Coronary artery (tissue), 2 donors: ENCODE measurements at regions not wholly inside any gene's neighbourhood (a gene's known extent, or its start where the extent isn't known, plus 50 kb on each side); places are given as distances from the start of the nearest gene placed in this dataset.

Source experiments
- DNase-seq: peaks from one replicate; pipeline ENCODE4 v3.0.0-alpha.2; 2017; ENCODE audit warnings: low spot score
- H3K27ac ChIP-seq, 2 donors: fragments of 200-600 bp; sonication (generic); one replicate each; pipeline ENCODE4 v1.5.1; 2016 to 2019
- H3K4me3 ChIP-seq: fragments of 200-600 bp; sonication (generic); 2 replicates; pipeline ENCODE4 v1.5.1; 2016; ENCODE audit warnings: mild to moderate bottlenecking, moderate library complexity
- CTCF ChIP-seq: fragments of 200-600 bp; sonication (generic); IDR thresholded peaks from one replicate; pipeline ENCODE4 v1.5.1; 2019; ENCODE audit warnings: antibody characterized with exemption

- no peak for TF ChIP-seq CTCF
- DNase-seq = no peak
- Histone ChIP-seq H3K27ac (no peak overlapping the region), H3K4me3 (no peak overlapping the region)
These were observed 50.2 kb upstream of the FAM174B start for GRCh38 chr15:92705764-92706163.

- H3K4me3 ChIP-seq = no peak overlapping the region
- DNase-seq = no peak
- TF ChIP-seq CTCF = no peak
- H3K27ac ChIP-seq = no peak overlapping the region
These were observed 50.6 kb upstream of the FAM174B start for GRCh38 chr15:92706201-92706600.

- TF ChIP-seq CTCF = no peak
- Histone ChIP-seq H3K27ac (no peak overlapping the region), H3K4me3 (no peak overlapping the region)
- no peak for DNase-seq
These were observed 52.4 kb upstream of the FAM174B start for GRCh38 chr15:92707880-92708551.

- TF ChIP-seq CTCF = no peak
- Histone ChIP-seq H3K27ac (no peak overlapping the region), H3K4me3 (no peak overlapping the region)
- no peak for DNase-seq
These were observed 53.1 kb upstream of the FAM174B start for GRCh38 chr15:92708635-92709034.

- no peak overlapping the region for H3K27ac ChIP-seq
- TF ChIP-seq CTCF = no peak
- no peak for DNase-seq
- no peak overlapping the region for H3K4me3 ChIP-seq
These were observed 53.7 kb upstream of the FAM174B start for GRCh38 chr15:92709110-92709790.

- DNase-seq = no peak
- no peak for TF ChIP-seq CTCF
- Histone ChIP-seq H3K4me3 (no peak overlapping the region), H3K27ac (no peak overlapping the region)
These were observed 55.9 kb upstream of the FAM174B start for GRCh38 chr15:92711457-92711831.

- TF ChIP-seq CTCF = no peak
- no peak for DNase-seq
- H3K4me3 ChIP-seq = peak overlapping the region; percentile 76
- H3K27ac ChIP-seq = peak overlapping the region; percentile 72 to 80
These were observed 58.5 kb upstream of the FAM174B start for GRCh38 chr15:92714077-92714476.
